ENCODE measurements at regions not wholly inside any gene's neighbourhood (a gene's known extent, or its start where the extent isn't known, plus 50 kb on each side); places are given as distances from the start of the nearest gene placed in this dataset.

GRCh38 chr4:13851085-13851940, 223.8 kb upstream of the BOD1L1 start:
- DNase-seq = no peak

- no peak for DNase-seq
Observed at GRCh38 chr4:13852411-13852810, 224.9 kb upstream of the BOD1L1 start.

- DNase-seq = no peak
Observed at GRCh38 chr4:13856387-13856786, 228.9 kb upstream of the BOD1L1 start.

DNA sequence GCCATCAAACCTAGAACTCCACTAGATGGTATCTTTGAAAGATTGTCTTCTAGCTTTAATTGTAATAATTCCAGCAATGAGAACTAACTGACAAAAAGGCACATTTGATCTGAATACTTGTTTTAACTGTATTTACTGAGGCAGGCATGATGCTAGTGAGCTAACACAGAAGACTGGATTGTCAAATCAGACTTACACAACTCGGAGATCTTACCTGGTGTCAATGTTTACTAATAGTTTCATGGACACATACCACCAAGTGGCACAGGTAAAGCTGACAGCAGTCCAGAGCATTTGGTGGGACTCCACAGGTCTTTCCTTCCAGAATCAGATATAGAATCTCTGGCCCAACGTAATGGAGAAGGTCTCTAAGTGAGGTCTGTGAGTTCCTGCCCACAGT, 229.9 kb upstream of the BOD1L1 start:
- no peak for DNase-seq

- no peak for DNase-seq
Observed at GRCh38 chr4:13857800-13858199, 230.3 kb upstream of the BOD1L1 start.

DNA sequence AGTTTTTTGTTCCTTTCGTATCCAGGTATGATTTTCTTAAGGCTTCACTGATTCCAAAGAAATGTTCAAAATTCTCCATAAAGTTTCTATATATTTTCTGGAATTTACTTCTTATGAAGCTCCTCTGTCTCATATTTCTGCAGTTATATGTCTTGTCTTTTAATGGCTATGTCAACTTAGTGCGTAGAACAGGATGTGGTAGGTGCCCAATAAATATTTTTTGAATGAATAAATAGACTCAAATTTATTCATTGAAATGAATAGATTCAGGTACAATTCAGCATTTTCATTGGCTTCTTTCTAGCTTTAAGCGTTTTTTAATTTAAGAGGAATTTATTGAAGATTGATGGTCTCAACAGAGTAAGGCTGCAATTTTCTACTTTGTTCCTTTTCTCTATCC, 231.9 kb upstream of the BOD1L1 start:
- no peak for DNase-seq

DNA sequence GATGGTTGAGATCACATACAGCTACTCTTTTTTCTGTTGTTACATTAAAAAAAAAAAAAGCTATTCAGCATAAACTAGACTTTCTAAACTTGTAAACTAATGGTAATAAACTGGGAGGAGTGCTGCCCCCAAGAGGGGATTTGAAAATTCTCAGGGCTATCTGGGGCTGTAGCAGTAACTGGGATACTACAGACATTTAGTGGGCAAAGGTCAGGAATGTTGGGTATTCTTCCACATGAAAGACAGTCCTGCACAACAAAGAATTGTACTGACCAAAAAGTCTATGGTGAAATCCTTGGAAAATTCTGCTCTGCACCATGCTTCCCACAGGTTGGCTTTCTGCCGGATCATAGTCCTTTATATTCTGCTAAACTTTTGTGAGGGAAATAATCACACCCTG, 232.6 kb upstream of the BOD1L1 start:
- DNase-seq = no peak

DNA sequence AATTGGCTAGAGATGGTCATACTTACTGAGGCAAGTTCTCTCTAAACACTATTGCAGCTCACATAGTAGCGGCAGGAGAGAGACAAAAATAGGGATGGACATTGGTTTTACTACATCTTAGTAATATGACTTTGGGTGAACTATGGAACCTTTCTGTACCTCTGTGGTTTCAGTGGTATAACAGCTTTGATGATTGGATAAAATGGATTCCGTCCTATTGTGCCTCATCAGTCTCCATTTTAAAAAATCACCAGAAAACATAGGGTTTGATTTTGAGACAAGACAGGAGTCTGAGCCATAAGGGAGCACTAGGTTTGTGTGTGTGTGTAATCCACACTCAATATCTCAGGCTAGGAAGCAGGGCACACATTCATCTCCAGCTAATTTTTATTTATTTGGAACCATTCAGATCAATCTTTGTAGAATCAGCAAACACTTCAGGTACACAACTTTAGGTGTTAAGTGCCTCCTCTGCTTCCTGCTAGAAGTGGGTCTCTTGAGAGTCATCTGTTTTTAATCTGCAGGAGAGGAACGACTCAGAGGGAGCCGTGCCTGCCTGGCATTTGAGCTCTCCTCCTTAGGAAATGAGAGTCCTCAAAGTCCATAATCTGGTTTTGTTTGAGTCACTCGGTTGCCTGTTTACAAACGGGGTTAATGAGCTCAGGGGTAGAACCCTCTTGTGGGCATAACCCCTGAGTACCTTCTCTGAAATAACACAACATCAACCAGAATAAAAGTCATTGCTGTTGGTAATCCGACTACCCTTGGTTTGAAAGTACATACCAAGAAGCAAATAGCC, 238.5 kb upstream of the BOD1L1 start:
- no peak for DNase-seq

- no peak for DNase-seq
Observed at GRCh38 chr4:13866881-13867280, 239.4 kb upstream of the BOD1L1 start.

DNA sequence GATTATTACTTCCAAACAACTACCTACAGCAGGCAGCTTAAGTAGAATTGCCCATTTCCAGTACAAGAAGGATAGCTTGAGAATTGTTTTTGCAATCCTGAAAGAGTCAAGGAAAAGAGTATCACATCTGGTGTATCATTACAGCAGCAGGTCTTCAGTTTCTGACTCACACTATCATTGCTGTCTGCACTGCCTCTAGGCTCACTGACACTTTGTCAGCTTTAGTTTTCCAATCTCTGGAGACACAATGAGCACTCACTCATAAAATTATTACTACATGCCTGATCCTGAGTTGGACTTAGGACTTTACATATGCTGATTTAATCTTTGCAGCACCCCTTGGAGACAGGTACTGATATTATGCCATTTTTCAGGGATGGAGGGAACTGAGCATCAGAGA, 244.6 kb upstream of the BOD1L1 start:
- DNase-seq = no peak

DNA sequence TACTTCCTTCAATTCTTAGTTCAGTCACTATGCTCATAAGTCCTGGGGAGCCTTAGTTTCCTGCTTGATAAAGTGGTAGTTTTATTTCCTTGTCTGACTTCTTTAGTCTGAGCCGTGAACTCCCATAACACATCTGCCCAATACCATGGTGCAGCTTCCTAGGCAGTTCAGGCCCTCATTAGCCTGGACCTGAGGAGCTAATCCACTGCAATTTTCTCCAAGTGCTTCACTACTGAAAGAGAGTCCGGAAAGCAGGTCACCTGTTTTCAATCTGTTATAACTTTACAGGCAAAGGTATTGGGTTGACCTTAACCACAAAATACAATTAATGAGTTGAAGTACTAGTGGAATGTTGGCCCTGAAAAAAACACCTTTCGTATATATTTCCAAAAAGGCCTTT, 245.4 kb upstream of the BOD1L1 start:
- DNase-seq = no peak

- no peak for DNase-seq
Observed at GRCh38 chr4:13875181-13875580, 247.7 kb upstream of the BOD1L1 start.

DNA sequence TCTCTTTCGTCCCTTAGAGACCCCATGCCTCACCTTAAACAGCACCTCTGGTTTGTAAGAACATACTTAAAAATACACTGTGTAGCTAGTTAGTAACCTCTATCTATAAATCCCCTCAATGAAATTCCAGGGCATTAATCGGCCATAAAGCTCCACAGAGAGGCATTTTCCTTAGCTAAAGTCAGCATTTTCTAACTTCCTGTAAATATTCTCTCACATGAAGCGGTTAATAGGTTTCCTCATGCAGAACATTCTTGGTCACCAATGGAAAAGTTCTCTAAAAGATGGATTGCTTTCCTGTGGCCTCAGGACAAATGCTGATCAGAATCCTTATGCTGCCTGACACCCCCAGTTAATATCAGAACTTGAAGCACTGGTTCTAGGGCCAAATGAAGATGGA, 248.6 kb upstream of the BOD1L1 start:
- no peak for DNase-seq

DNA sequence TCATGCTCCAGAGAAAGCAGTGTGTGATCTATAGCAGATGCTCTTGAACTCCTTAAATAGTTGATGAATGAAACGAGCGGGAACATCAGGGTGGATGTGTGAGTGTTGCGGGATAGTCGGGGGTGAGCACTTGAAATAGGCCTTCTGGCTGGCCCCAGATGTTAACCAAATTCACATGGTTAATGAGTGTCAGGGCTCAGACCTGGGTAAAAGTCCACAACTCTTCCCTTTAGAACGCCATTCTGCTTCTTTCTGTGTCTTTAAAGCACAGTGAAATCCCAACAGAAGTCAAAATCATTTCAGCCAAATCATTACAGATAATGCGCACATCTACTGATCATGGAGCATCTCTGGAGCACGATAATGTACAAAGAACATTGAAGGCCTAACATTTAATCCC, 249.4 kb upstream of the BOD1L1 start:
- no peak for DNase-seq

DNA sequence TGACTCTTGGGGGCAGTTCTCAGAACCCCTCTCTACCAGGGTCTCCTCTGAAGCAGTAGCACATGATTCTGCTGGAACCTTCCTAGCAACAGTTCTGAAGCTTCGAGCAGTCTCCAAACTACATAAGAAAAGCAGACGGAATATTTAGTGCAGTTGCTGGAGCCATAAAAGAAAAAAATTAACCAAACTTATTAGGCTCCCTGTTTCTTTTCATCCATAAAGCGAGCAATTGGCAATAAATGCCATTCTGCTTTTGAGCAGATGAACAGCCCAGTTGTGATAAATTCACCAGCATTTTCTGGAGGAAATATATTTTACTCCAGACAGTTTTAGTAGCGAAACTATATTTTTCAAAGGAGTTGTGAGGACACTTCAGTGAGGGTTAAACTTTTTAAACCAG, 250.1 kb upstream of the BOD1L1 start:
- DNase-seq = no peak

DNA sequence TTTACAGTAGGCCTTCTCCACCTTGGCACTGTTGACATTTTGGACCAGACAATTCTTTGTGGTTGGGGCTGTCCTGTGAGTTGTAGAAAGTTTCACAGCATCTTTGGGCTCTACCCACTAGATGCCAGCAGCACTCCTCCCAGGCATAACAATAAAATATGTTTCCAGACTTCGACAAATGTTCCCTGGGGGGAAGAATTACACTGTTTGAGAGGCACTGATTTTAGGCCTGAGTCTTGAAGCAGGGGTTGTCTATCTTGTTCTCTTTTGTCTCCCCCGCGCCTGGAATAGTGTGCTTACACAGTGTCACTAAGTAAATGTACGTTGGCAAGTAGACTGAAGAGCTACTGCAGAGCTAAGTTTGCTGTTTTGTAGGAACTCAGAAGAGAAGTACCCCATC, 254.4 kb upstream of the BOD1L1 start:
- DNase-seq = no peak

DNA sequence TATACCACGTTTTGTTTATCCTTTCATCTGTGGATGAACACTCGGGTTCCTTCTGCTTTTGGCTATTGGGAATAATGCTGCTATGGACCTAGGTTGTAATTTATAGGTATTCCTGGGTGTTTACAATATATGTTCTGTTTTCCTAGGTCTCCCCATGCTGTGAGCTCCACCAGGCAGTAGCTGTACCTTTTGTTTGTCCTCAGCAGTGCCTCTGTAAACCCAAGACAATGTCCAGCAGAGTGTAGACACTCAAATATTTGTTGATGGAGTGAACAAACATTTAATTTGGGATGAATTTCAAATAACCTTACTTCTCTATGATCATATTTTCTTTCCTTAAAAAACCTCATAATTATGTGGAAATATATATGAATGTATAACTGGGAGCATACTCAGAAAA, 259.5 kb upstream of the BOD1L1 start:
- no peak for DNase-seq

DNA sequence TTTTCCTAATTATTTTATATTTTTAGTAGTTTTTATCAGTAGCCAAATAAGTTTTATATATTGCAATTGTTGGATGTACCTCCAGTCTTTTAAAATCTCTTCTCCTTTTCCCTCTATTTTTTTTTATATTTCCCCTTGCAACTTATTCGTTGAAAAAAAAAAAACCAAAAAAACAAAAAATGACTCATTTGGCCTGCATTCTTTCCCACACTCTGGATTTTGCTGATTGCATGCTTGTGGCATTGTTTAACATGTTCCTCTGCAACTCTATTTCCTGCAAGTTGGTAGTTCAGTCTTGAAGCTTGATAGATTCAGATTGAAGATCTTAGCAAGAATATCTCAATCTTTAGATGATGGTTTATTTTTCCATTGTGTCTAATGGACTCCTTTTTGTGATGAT, 260.6 kb upstream of the BOD1L1 start:
- DNase-seq = no peak

DNA sequence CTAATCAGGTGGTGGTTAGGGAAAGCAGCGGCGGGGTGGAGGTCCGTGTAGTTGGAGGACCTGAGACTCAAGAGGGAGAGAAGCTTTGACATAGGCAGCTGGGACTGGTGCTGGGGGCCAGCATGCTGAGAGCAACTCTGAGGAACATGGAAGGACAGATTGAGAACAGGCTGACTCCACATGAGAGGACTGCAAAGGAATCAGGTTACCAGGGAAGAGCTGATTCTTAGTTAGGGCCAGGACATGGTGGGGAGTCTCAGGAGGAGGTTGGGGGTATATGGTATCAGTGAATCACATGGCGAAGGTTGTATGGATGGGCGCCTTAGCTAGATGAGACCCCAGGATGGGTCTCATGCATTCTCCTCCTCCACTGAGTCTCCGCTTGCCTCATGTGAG, 264.0 kb upstream of the BOD1L1 start:
- DNase-seq = no peak

GRCh38 chr4:13892739-13893105, 265.2 kb upstream of the BOD1L1 start:
- DNase-seq = no peak

- DNase-seq = no peak
Observed at GRCh38 chr4:13893211-13893610, 265.7 kb upstream of the BOD1L1 start.

GRCh38 chr4:13893987-13894386, 266.5 kb upstream of the BOD1L1 start:
- no peak for DNase-seq

DNA sequence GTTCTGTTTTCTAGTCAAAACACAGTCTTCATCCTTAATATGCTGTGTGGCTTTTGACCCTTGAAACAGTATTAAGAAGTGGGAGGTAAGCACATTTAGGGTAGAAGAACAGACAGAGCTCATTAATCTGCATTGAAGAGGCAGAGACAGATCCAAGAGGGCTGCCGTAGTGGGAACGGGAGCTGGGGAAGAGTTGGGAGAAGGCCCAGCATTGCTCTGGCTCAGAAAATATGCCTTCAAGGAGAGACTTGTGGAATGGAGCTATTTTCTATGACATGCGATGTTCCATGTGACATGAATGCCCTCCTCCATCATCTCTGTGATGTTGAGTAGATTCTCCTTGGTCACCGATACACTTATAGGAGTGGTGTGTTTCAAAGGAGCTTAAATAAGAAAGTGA, 273.3 kb upstream of the BOD1L1 start:
- no peak for DNase-seq

- no peak for DNase-seq
Observed at GRCh38 chr4:13902146-13902545, 274.6 kb upstream of the BOD1L1 start.

DNA sequence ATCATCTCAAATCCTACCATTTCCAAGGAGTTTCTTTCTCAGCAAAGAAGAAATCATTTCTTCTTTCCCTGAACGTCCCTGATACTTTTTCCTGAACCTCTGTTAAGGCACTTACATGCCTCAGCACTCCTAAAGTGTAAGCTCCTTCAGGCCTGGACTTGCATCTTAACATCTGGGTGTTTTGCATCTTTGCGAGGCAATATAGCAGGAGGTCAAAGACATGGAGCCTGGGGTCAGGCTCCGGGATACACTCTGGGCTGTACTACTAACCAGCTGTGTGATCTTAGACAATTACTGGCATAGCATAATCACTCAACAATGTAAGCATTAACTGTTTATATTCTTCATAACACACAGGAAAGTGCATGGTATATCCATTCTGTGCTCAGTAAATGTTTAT, 275.5 kb upstream of the BOD1L1 start:
- no peak for DNase-seq
